CD4-positive, alpha-beta T cell treated with Interleukin-17A for 4 hours (primary cell): ENCODE measurements at regions not wholly inside any gene's neighbourhood (a gene's known extent, or its start where the extent isn't known, plus 50 kb on each side); places are given as distances from the start of the nearest gene placed in this dataset.
"Not testable (repeated sequence)": the region's sequence is repeated elsewhere in the genome, so short reads cannot be mapped to it uniquely, and the experiment has no call there.

Source experiments
- DNase-seq: peaks from one replicate; pipeline ENCODE4 v3.0.0-alpha.2; 2020; ENCODE audit warnings: mixed read lengths

DNA sequence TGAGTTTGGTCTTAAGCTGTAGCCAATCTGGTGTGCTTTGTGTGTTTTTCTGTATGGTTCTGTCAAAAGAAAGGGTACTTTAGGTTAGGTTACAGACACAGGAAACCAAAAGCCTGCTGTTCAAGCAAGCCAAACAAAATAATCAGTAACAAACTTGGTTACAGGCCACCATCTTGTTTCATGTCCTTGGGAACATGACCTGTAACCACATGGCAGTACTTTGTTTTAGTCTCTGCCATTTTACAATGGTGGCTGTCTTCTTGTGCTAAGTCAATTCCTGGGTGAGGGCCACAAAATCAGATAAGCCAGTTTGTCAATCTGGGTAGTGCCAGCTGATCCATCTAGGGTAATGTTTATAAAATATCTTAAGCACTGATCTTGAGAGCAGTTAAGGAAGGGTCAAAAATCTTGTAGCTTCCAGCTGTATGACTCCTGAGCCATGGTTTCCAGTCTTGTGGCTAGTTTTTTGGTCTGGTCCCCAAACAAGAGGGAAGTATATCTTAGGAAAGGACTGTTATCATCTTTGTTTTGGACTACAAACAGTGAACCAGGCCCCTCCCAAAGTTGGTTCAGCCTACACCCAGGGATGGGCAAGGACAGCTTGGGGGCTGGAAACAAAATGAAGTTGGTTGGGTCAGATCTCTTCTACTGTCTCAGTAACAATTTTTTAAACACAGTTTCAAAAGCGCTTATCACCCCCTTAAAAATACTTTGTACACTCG, 90.0 kb downstream of the IGLL5 start:
- DNase-seq: no peak

DNA sequence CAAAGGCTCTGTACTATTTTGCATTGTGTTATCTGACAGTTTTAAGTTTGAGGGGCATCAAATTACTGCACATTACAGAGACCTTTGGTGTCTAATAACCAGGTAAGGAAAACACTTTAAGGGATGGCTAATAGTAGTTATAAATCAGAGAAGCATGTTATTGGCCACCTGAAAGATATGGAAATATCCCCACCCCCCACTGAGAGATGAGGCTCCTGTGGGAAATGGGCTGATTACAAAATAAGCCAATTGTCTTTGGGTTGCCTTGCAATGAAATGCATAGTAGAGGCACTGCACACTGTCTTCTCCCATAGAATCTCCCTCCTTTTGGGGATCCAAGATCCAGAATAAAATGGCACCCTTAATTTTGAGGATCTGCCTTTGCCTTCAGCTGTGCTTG, 91.0 kb downstream of the IGLL5 start:
- no peak for DNase-seq

DNA sequence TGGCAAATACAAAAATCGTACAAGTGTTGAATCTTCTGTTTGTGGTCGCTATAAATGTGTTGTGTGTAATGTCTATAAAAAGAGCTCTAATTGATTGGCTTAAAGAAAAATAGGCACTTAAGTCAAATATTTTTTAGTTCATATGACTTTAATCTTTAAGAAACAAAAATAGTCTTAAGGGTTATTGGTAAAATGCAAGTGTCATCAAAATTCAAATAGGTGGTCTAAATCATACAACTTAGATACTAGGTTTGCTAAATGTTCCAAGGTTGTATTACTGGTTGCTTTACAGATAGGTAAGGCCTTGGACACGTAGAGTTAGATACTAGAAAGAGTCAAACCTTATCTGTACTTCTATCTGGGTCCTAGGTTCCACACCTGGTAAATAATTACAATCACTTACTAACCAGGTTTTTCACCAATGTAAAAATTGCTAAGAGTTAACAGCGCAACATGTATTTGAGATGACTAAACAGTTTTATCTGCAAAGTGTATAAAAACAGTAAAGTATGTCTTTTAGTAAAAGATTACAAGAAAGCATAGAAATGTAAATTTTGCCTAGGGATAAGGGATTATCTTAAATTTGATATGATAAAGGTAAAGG, 91.1 kb upstream of the GNAZ start:
- no peak for DNase-seq

DNA sequence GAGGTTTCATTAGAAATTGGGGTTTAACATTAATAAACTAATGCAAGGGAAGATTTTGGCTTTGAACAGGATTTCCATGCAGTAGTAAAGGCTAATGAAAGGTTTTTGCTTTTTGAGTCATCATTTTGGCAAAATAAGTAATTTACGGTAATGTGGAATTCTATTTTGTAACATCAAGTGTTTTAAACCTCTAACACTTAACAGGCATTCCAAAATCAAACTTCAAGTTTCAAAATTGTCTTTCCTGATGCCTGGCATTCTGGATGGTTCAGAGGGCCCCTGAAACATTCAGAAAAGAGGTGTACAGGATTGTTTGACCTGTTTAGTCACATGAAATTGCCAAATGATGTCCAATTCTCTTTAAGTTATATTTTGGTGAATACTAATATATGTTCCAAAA, 90.4 kb upstream of the GNAZ start:
- no peak for DNase-seq

DNA sequence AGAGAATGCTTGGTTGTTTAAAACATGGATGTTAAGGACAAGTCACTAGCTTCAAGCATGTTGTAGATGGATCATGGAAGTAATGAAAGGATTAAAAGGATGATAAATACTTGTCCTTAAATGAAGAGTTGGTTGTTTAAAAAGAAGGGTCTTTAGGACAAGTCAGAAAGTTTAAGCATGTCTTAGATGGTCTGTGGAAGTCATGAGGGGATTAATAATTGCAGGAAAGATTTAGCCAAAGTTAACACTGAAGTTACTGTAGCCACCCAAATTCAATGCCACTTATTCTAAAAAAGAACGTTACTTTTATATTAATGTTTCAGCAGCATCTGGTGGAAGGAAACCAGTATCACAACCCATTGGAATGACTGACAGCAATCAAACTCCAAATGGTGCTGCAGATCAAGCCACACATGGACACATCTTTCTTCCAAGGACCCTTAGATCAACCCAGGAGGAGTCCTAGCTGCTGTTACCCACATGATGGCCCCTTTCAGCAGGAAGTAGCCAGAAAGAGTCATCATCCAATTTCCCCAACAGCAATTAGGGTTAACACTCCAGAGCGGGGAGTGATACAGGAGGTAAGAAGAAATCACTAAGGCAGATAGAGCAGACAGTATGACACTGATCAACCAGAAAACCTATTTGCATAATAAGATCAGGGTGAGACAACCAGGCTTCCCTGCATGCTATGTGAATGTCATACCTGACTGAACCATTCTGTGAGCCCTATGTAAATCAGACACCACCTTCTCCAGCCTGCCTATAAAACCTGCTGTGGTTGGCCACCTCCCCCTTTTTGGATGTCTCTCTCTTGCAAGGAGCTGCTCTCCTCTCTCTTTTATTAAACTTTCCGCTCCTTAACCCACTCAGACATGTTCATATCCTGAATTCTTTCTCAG, 88.4 kb upstream of the GNAZ start:
- DNase-seq: no peak

DNA sequence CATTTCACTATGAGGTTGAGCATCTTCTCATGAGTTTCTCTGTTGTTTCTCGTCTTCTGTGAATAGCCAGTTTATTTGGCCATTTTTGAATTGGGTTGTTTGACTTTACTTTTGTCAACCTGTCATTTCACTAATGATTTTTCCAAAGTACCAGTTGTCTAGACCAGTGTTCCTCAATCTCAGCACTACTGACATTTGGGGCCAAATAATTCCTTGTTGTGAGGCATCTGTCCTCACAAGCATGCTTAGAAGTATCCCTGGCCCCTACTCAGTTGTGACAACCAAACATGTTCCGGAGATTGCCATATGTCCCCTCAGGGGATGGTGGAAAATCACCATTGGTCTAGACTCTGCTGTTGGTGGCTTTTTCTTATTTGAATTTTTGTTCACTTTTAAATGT, 87.7 kb upstream of the GNAZ start:
- no peak for DNase-seq

DNA sequence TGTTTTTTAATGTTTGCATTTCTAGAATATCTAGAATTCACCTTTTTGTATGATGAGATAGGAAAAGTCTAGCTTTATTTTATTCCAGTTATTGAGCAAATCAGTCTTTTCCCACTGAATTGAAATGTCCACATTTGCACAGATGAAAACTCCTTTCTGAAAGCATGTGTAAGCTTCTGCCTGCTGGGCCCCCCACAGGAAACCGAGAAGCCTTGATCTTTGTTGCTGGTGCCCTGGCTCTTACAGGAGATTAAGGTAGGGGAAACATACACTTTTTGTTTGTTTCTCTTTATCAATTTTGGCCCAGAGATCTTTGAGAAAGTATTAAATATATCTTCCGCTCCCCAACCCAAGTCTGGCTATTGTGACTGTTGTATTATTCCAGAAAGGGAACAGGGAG, 87.2 kb upstream of the GNAZ start:
- DNase-seq: no peak

DNA sequence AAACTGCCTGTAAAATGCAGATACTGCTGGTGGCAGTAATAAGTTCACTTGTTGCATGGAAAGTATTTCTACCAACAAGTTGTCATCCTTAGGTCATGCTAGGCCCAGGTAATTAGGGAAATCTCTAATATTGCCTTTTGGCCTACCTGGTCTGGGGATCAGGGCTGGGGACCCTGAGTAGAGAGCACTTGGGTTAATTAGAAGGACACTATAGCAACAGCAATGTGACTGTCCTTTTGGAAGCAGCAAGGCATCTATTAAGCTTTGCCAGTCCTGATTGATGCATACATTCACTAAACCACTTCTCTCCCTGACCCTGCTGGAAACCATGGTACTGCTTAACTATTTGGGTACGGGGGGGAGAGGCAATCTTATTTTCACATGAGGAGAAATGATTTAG, 86.5 kb upstream of the GNAZ start:
- no peak for DNase-seq

DNA sequence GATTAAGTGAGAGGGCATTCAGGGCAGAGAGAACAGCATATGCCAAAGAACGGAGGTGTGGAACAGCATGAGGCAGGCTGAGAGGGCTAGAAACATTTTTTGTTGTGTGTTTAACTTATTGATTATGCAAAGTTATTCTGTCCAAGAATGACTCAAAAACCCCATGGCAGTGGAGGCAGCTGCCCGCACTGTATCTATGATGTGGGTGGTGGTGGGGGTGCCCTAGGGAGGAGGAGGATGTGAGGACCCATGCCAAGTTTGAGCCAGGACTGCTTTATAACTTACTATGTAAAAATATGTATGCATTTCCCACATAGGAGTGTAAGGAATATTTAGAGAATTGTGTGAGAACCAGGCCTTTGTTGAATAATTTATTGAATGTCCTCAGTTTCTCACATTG, 85.4 kb upstream of the GNAZ start:
- no peak for DNase-seq

DNA sequence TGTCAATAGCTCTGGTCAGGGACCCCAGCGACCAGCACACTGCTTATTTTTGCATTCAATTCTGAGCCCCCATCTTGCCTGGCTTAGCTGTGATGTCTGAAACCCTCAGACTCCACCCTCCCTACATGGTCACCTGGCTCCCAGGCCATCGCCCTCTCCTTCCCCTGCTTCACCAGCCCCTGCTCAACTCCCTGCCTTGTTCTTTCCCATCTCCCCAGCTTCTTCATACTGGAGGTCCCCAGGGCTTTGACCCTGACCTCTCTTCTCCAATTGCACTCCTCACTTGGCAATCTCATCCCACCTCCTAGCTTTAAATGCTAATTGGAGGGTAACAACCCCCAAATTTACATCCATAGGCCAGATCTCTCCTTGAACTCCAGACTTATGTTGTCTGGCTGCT, 84.3 kb upstream of the GNAZ start:
- no peak for DNase-seq

DNA sequence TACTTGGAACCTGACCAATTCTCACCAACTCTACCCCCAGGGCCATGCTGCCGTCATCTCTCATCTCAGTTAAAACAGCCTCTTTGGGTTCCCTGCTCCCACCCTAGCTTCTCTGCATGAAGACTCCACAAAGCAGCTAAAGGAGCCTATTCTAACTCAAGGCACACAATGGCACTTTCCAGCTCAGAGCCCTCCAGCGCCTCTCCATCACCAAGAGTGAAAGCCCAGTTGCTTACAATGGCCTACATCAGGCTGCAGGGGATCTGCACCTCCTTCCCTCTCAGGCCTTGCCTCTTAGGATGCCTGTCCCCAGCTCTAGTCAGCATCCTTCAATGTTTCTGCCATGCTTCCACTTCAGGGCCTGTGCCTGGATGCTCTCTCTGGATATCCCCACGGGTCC, 83.7 kb upstream of the GNAZ start:
- DNase-seq: no peak

DNA sequence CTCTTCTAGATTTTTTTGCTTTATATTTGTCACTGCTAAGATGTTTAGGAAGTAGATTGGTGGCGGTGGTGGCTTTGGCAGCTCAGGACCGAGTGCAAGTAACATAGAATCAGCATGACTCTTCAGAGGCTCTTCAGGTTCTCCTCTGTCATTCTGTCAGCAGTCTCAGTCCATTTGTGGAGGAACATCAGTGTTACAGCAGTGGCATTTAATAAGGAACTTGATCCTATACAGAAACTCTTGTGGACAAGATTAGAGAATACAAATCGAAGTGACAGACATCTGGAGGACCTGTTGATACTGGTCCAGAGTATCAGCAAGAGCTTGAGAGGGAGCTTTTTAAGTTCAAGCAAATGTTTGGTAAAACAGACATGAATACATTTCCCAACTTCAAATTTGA, 82.2 kb upstream of the GNAZ start:
- no peak for DNase-seq

DNA sequence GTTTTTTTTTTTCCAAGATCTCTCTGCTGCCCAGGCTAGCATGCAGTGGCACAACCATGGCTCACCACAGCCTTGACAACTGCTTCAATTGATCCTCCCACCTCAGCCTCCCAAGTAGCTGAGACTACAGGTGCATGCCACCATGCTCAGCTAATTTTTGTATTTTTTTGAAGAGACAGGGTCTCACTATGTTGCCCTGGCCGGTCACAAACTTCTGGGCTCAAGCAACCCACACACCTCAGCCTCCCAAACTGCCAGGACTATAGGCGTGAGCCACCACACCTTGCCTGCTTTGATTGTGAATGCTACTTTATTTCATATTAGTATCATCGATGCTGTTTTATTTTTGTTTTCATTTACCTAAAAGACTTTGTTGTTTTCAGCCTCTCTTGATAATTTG, 81.5 kb upstream of the GNAZ start:
- DNase-seq: no peak

DNA sequence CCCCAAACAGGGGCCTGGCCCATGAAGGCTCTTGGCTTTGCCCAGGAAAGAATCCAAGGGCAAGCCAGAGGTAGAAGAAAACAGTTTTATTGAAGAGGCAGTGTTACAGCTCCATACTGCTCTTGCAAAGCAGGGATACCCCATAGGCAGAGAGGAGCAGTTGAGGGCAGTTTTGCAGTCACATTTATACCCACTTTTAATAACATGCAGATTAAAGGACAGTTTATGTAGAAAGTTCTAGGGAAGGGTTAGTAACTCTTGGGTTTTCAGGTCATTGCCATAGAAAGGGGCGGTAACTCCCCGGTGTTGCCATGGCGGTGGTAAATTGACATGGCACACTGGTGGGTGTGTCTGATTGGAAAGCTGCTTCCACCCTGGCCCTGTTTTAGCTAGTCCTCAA, 80.5 kb upstream of the GNAZ start:
- DNase-seq: no peak

DNA sequence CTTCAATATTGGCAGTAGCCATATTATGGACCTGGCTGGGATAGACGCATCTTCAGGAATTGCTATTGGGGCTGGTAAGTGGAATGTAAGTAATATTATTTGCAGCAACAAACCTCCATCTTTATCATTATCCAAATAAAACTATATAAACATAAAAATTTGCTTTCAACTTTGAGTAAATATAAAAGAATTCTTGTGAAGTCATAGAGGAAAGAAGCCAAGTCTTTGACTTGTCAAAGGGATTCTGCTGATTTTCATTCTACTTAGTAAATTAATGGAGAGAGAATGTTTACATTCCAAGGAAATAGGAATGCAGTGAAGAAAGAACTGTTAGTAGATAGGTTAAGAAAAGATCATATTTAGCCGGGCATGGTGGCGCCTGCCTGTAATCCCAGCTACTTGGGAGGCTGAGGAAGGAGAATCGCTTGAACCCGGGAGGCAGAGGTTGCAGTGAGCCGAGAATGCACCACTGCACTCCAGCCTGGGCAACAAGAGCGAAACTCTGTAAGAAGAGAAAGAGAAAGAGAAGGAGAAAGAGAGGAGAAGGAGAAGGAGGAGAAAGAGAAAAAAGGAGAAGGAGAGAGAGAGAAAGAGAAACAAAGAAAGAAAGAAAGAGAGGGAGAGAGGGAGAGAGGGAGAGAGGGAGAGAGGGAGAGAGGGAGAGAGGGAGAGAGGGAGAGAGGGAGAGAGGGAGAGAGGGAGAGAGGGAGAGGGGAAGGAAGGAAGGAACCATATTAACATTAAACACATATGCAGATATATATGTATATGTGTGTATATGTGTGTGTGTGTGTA, 79.4 kb upstream of the GNAZ start:
- not testable (repeated sequence) for DNase-seq

DNA sequence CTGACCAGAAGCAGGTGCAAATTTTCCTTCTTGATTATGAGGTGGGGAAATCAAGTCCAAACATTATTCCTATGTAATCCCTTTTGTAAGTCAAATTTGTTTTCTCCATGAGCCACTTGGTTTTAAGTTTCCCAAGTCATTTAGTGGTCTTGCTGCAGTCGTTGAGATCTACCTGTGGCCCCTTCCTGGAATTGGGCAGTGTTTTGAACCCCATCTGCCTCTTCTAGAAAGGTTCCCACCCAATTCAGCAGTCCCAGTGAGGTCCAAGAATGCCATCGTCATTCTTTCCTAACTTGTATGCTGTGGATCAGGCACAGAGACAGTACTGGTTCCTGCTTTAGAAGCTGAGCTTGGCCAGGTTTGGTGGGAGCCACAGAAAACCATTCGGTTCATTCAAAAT, 77.8 kb upstream of the GNAZ start:
- DNase-seq: no peak

DNA sequence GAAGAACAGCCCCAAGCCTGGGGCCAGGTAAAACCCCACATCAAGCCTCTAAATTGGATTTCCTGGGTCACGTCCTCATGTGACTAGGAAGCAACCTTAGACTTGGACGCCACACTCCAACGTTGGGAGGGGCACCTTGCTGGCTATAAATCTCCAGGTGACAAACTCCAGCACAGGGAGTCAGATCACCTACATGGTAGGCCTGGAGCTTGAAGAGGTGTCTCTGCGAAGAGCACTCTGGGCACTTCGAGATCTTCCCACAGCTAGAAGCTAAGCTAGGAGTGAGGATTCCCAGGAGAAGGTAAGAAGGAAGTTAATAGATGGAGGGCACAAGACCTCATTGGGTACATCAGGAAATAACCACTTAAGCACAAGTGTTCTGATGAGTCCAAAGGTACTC, 77.1 kb upstream of the GNAZ start:
- no peak for DNase-seq

DNA sequence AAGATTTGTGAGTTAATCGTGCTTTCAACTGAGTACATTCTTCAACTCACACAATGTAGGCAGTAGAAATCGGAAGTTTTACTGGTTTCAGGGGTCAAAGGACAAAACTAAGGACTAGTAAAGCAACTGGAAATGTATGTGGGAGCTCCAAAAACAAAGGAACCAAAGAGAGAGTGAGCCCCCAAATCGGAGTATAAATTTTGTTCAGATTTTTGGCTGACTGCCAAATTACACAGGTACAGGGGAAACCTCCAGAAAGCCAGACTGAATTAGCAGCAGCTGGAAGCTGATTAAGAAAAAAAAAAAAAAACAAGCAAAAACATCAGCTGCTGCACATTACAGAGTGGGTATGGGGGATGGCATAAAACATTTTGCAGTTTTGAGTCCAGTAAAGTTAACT, 75.2 kb upstream of the GNAZ start:
- DNase-seq: no peak

DNA sequence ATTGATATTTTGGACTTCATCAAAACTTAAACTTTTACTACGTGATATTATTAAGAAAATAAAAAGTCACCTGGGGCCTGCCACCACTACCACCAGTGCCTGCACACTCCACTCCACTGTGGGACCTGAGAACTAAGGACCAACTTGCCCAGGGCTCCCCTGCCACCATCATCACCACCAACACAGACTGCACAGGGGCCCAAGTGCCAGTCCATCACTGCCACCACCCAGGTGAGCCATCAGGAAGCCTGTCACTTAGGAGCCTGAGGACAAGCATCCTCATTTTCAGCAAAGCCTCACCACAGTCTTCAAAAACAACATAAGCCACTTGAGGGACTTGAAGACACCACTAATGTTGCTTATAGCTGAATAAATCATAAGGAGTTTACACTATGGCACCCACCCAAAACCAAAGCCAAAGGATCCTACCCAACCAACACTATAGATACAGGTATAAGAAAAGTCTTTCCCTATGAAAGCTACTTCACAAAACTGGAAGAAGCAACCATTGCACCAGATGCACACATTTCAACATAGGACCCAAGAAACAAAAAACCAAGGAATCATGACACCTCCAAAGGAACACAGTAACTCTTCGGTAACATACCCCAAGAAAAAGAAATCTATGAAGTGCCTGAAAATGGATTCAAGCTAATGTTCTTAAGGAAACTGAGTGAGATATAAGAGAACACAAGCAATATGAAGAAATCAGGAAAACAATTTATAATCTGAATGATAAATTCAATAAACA, 73.6 kb upstream of the GNAZ start:
- no peak for DNase-seq

DNA sequence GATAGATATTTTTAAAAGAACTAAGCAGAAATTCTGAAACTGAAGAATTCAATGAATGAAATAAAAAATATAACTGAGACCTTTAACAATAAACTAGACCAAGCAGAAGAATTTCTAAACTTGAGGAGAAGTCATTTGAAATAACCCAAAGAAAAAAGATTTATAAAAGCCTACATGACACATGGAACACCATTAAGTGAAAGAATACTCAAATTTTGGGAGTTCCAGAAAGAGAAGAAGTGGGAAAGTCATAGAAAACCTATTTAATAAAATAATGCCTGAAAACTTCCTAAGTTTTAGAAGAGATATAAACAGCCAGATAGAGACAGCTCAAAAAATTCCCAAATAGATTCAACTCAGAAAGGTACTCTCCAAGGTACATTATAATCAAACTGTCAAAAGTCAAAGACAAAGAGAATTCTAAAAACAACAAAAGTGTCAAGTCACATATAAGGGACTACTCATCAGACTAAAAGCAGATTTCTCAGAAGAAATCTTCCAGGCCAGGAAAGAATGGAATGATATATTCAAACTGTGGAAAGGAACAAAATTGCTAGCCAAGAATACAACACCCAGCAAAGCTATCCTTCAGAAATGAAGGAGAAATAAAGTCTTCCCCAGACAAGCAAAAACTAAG, 72.9 kb upstream of the GNAZ start:
- no peak for DNase-seq

DNA sequence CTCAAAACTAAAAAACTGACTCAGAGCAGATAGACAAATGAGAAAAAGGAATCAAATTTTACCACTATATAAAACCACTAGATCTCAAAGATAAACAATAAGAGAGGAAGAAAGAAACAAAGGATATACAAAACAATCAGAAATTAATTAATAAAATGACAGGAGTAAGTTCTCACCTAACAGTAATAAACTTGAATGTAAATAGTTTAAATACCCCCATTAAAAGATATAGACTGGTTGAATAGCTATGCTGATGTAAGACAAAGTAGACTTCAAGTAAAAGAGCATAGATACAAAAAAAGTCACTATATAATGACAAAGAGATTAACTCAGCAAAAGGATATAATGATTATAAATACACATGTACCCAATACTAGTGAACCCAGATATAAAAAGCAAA, 72.3 kb upstream of the GNAZ start:
- no peak for DNase-seq

DNA sequence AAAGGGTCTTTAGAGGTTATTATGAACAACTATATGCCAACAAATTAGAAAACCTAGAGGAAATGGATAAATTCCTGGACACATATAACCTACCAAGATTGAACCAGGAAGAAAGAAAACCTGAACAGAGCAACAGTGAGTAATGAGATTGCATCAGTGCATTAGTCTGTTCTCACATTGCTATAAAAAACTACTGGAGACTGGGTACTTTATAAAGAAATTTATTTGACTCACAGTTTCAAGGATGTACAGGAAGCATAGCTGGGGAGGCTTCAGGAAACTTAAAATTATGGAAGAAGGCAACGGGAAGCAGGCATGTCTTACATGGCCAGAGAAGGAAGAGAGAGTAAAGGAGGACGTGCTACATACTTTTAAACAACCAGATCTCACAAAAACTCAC, 70.8 kb upstream of the GNAZ start:
- no peak for DNase-seq
